ENCODE measurements at regions not wholly inside any gene's neighbourhood (a gene's known extent, or its start where the extent isn't known, plus 50 kb on each side); places are given as distances from the start of the nearest gene placed in this dataset.

- no peak for TF ChIP-seq CTCF (conservative IDR thresholded peaks at IDR 0.05 in 1 of 2, IDR thresholded peaks at IDR 0.05 in 1 of 2; ENCODE audit: low read depth in 1 of 2, low read length in 2 of 2)
- TF ChIP-seq EZH2 (IDR thresholded peaks at IDR 0.05; ENCODE audit: low read length, missing control alignments), result no peak
These were observed 254.6 kb downstream of the HS3ST3A1 start for GRCh38 chr17:13346996-13347762.

All from fibroblast of lung (primary cell).